ENCODE measurements at regions not wholly inside any gene's neighbourhood (a gene's known extent, or its start where the extent isn't known, plus 50 kb on each side); places are given as distances from the start of the nearest gene placed in this dataset.

DNA sequence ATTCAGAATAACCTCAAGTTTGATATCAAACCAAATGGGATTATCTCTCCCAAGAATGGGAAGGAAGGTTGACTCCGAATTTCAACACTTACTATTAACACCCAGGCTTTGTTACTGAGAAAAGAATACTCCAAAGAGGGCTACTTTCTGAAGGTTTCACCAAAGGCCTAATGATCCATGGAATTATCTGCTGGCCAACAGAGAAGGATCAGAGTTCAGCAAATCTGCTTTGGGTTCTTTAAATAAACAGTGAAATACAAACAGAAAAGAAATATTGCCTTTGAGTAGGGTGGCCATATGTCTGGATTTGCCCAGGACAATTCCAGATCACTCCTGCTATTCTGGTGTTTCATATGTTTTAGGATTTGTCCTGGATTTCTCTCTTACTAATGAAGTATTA is 564.5 kb upstream of the PSMD7 start:
- no peak overlapping the region for H2BK12ac ChIP-seq (ENCODE audit: low read depth, low read length)
- H2AK5ac ChIP-seq (ENCODE audit: low read depth, low read length): no peak overlapping the region
- H3K18ac ChIP-seq (ENCODE audit: extremely low read depth, low read length): no peak overlapping the region
- TF ChIP-seq KDM4A (IDR thresholded peaks at IDR 0.05; ENCODE audit: low read depth, low read length, severe bottlenecking) (no peak), SUZ12 (IDR thresholded peaks at IDR 0.05; ENCODE audit: low read length) (no peak), BCL11A (IDR thresholded peaks at IDR 0.05; ENCODE audit: low read depth in 2 of 2, low read length in 2 of 2) (no peak), SP1 (IDR thresholded peaks at IDR 0.05; ENCODE audit: low read depth, low read length) (no peak), CBX5 (IDR thresholded peaks at IDR 0.05; ENCODE audit: low read depth, low read length) (no peak), RFX5 (IDR thresholded peaks at IDR 0.05; ENCODE audit: borderline replicate concordance, low read depth, low read length) (no peak), RBBP5 (IDR thresholded peaks at IDR 0.05; ENCODE audit: borderline replicate concordance, low read depth, low read length) (no peak), POLR2AphosphoS5 (IDR thresholded peaks at IDR 0.05; ENCODE audit: low read depth, low read length) (no peak)
- TF ChIP-seq, protein P1, sequence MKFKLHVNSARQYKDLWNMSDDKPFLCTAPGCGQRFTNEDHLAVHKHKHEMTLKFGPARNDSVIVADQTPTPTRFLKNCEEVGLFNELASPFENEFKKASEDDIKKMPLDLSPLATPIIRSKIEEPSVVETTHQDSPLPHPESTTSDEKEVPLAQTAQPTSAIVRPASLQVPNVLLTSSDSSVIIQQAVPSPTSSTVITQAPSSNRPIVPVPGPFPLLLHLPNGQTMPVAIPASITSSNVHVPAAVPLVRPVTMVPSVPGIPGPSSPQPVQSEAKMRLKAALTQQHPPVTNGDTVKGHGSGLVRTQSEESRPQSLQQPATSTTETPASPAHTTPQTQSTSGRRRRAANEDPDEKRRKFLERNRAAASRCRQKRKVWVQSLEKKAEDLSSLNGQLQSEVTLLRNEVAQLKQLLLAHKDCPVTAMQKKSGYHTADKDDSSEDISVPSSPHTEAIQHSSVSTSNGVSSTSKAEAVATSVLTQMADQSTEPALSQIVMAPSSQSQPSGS (IDR thresholded peaks at IDR 0.05; ENCODE audit: low read length): no peak
- no peaks in the 10 kb centered on the region for H3K79me2 ChIP-seq (ENCODE audit: control insufficient read depth in 1 of 2, insufficient read depth in 2 of 2, low read length in 2 of 2)
- no peaks in the 10 kb centered on the region for H3K27me3 ChIP-seq (replicated peaks in 1 of 4; ENCODE audit: control insufficient read depth in 3 of 4, extremely low read depth in 1 of 4, insufficient read depth in 3 of 4, low read length in 3 of 4)
- H3K23ac ChIP-seq (ENCODE audit: insufficient read length): no peak overlapping the region
- ChIA-PET POLR2A (ENCODE audit: partially characterized antibody) (no interaction called here), CTCF (ENCODE audit: partially characterized antibody) (interaction anchor here (1.0 to 1.5 kb wide), 2 partner anchors 11 to 19 kb away, joined by 3 to 4 read pairs; no protein-coding TSS in a partner anchor)
- no peak overlapping the region for H3K56ac ChIP-seq (replicated peaks; ENCODE audit: insufficient read length, low read depth, low read length)
- H2AFZ ChIP-seq (ENCODE audit: low read length): no peak overlapping the region
- H3K9me3 ChIP-seq (ENCODE audit: insufficient read depth in 2 of 2, low read depth in 1 of 2, low read length in 1 of 2): peaks cover 0 to 8% of the 10 kb centered on the region in 2 experiments; a peak in 3 of 4 replicates
- FAIRE-seq (no peak), DNase-seq (ENCODE audit: low read depth in 1 of 2, low spot score in 2 of 2) (no peak)
- no peaks in the 10 kb centered on the region for H4K20me1 ChIP-seq (replicated peaks in 1 of 2; ENCODE audit: control insufficient read depth in 1 of 2, insufficient read depth in 2 of 2, low read length in 2 of 2)
- H2BK120ac ChIP-seq (replicated peaks; ENCODE audit: low read depth, low read length): no peak overlapping the region
- no peak overlapping the region for H3K4me2 ChIP-seq (ENCODE audit: insufficient read depth in 1 of 2, low read depth in 2 of 2, low read length in 2 of 2)
- no peak overlapping the region for H2BK15ac ChIP-seq (ENCODE audit: low read length)
- H3K4ac ChIP-seq (replicated peaks; ENCODE audit: insufficient read length, low read depth, low read length): no peak overlapping the region
- WGBS, 2 experiments (ENCODE audit: extremely low coverage in 1 of 2, insufficient coverage in 1 of 2, insufficient read length in 1 of 2, insufficient replicate concordance in 2 of 2, low coverage in 1 of 2, low lambda C conversion rate in 2 of 2, missing lambda C conversion rate in 1 of 2): 90% methylated on average over 1 of the region's 1 CpG; no CpG with 5 or more reads in 1 of the 2 experiments
- H3K79me1 ChIP-seq (ENCODE audit: low read depth, low read length): no peaks in the 10 kb centered on the region
- peaks cover 0 to 2% (median 0%) of the 10 kb centered on the region in 4 experiments; a peak in 1 of 8 replicates for H3K36me3 ChIP-seq (ENCODE audit: control insufficient read depth in 2 of 4, insufficient read depth in 4 of 4, low read length in 3 of 4)
- H2BK20ac ChIP-seq (ENCODE audit: low read length): no peak overlapping the region
- H2BK5ac ChIP-seq (ENCODE audit: low read depth, low read length): no peak overlapping the region
- no peaks in the 10 kb centered on the region for H3K23me2 ChIP-seq (ENCODE audit: low read depth, low read length)
- H3K4me1 ChIP-seq (replicated peaks in 1 of 4; ENCODE audit: control insufficient read depth in 3 of 4, insufficient read depth in 4 of 4, low read length in 3 of 4): no peaks in the 10 kb centered on the region
- no peak overlapping the region for H3K9ac ChIP-seq (replicated peaks in 1 of 4; ENCODE audit: extremely low read depth in 1 of 4, low read depth in 3 of 4, low read length in 3 of 4)
- no peak overlapping the region for H4K8ac ChIP-seq (ENCODE audit: extremely low read depth, insufficient read depth, low read length)
- H3K4me3 ChIP-seq (ENCODE audit: extremely low read depth in 1 of 4, insufficient read depth in 2 of 4, low read depth in 3 of 4, low read length in 4 of 4): no peak overlapping the region
- H3K14ac ChIP-seq (ENCODE audit: insufficient read length): no peak overlapping the region
- H4K91ac ChIP-seq (replicated peaks; ENCODE audit: insufficient read length, low read length): no peak overlapping the region
- no peak overlapping the region for H3K27ac ChIP-seq (ENCODE audit: low read depth, low read length)
- H4K5ac ChIP-seq (ENCODE audit: insufficient read length, low read depth, low read length): no peak overlapping the region

Measured in H1 (cell line).